Endothelial cell of umbilical vein (primary cell): ENCODE measurements at regions not wholly inside any gene's neighbourhood (a gene's known extent, or its start where the extent isn't known, plus 50 kb on each side); places are given as distances from the start of the nearest gene placed in this dataset.

Experiments
- BruUV-seq: library from RNA; stranded (reverse); fragments of 400-500 nt; replicated peaks from 2 replicates; lab custom pipeline; 2021; lab: Mats Ljungman, UMichigan
- CTCF ChIA-PET: fragments of 300-600, 350-600 bp; sonication (Branson Sonifier 250); formaldehyde crosslinking; loops from one replicate; lab custom pipeline; 2021; ENCODE audit warnings: antibody characterized with exemption, inconsistent platforms; lab: Charles Lee
- POLR2A ChIA-PET: fragments of 300-600, 350-600 bp; sonication (Branson Sonifier 250); formaldehyde crosslinking; loops from one replicate; lab custom pipeline; 2021; ENCODE audit warnings: antibody characterized with exemption, inconsistent platforms; lab: Charles Lee
- DNase-seq: peaks from one replicate; pipeline ENCODE4 v3.0.0-alpha.2; 2011; ENCODE audit warnings: low read depth, low spot score
- FAIRE-seq: peaks from 2 replicates; lab custom pipeline; 2011; peaks lifted over from hg19 to GRCh38; lab: Jason Lieb, UNC
- H2AFZ ChIP-seq: 2 replicates; pipeline ENCODE4 v1.6.0; 2012; ENCODE audit warnings: low read depth, low read length, control low read depth, inconsistent platforms
- H3K27ac ChIP-seq: 2 replicates; pipeline ENCODE4 v1.5.1; 2011; ENCODE audit warnings: low read depth, mild to moderate bottlenecking, control low read depth, low read length, moderate library complexity; ENCODE audit not compliant: insufficient read depth
- H3K27me3 ChIP-seq, 2 experiments: 2 replicates each; pipeline versions ENCODE4 v1.6.0 to v1.6.1; 2011; ENCODE audit warnings: low read length in 2 of 2, mixed read lengths in 1 of 2; ENCODE audit not compliant: control insufficient read depth in 2 of 2, insufficient read depth in 2 of 2
- H3K36me3 ChIP-seq, 2 experiments: 2 replicates in 1 of 2; 3 replicates in 1 of 2; pipeline ENCODE4 v1.5.1; 2011; ENCODE audit warnings: low read length in 2 of 2, mild to moderate bottlenecking in 1 of 2, moderate library complexity in 1 of 2; ENCODE audit not compliant: control insufficient read depth in 2 of 2, insufficient read depth in 2 of 2; ENCODE audit errors: extremely low read depth in 1 of 2
- H3K4me1 ChIP-seq: 3 replicates; pipeline ENCODE4 v1.5.1; 2011; ENCODE audit warnings: mild to moderate bottlenecking, low read length; ENCODE audit not compliant: control insufficient read depth, insufficient read depth; ENCODE audit errors: extremely low read depth
- H3K4me2 ChIP-seq: 2 replicates; pipeline ENCODE4 v1.6.1; 2011; ENCODE audit warnings: low read length, control low read depth, mixed read lengths; ENCODE audit not compliant: insufficient read depth
- H3K4me3 ChIP-seq, 3 experiments: fragments of 200-600 bp in 1 of 3; sonication (generic), shearing (Covaris generic) in 1 of 3; replicated peaks in 1 of 3; 2 replicates each; pipeline ENCODE4 v1.5.1; 2011 to 2016; ENCODE audit warnings: control low read depth in 3 of 3, low read length in 3 of 3, mild to moderate bottlenecking in 2 of 3, inconsistent platforms in 1 of 3, low read depth in 1 of 3, moderate library complexity in 1 of 3; ENCODE audit not compliant: insufficient read depth in 1 of 3
- H3K79me2 ChIP-seq: 2 replicates; pipeline ENCODE4 v1.6.0; 2012; ENCODE audit warnings: low read length, inconsistent platforms; ENCODE audit not compliant: control insufficient read depth, insufficient read depth
- H3K9ac ChIP-seq: replicated peaks from 2 replicates; pipeline ENCODE3; 2011; ENCODE audit warnings: low read length, control low read depth; ENCODE audit not compliant: insufficient read depth; ENCODE audit errors: extremely low read depth
- H3K9me1 ChIP-seq: replicated peaks from 3 replicates; pipeline ENCODE4 v1.6.0; 2011; ENCODE audit warnings: mild to moderate bottlenecking, low read length; ENCODE audit not compliant: control insufficient read depth, insufficient read depth; ENCODE audit errors: extremely low read depth
- H3K9me3 ChIP-seq: replicated peaks from 2 replicates; pipeline ENCODE4 v1.5.1; 2012; ENCODE audit warnings: low read length, inconsistent platforms; ENCODE audit not compliant: control insufficient read depth, insufficient read depth
- H4K20me1 ChIP-seq: replicated peaks from 2 replicates; pipeline ENCODE3; 2011; ENCODE audit warnings: mild to moderate bottlenecking, low read length; ENCODE audit not compliant: control insufficient read depth, insufficient read depth; ENCODE audit errors: extremely low read depth
- EZH2 ChIP-seq: IDR thresholded peaks from 2 replicates; pipeline ENCODE4 v1.6.1; 2012; ENCODE audit warnings: borderline replicate concordance, low read depth, mild to moderate bottlenecking, moderate library complexity, low read length, inconsistent platforms; ENCODE audit not compliant: severe bottlenecking
- FOS ChIP-seq: IDR thresholded peaks from 2 replicates; pipeline ENCODE4 v1.6.1; 2011; ENCODE audit warnings: mild to moderate bottlenecking, low read length, moderate library complexity, borderline replicate concordance; ENCODE audit not compliant: insufficient read depth
- GATA2 ChIP-seq: IDR thresholded peaks from 2 replicates; pipeline ENCODE4 v1.7.0; 2011; ENCODE audit warnings: low read depth, mild to moderate bottlenecking, moderate library complexity, mixed read lengths, low read length; ENCODE audit not compliant: insufficient read length, insufficient read depth
- JUN ChIP-seq: IDR thresholded peaks from 2 replicates; pipeline ENCODE4 v1.6.1; 2011; ENCODE audit warnings: borderline replicate concordance, low read depth; ENCODE audit not compliant: insufficient read length, insufficient read depth
- MYC ChIP-seq: IDR thresholded peaks from one replicate; pipeline ENCODE4 v1.6.1; 2011; ENCODE audit warnings: mild to moderate bottlenecking, low read depth, low read length
- POLR2A ChIP-seq: IDR thresholded peaks from 2 replicates; pipeline ENCODE4 v1.6.1; 2012; ENCODE audit warnings: low read depth, mild to moderate bottlenecking, control low read depth, low read length
- POLR2AphosphoS5 ChIP-seq: IDR thresholded peaks from 2 replicates; pipeline ENCODE4 v1.6.1; 2012; ENCODE audit warnings: low read depth, mild to moderate bottlenecking, control low read depth, low read length, moderate library complexity; ENCODE audit not compliant: insufficient read depth
- dilution Hi-C: fragments of 300-500 bp; cut with MboI; formaldehyde crosslinking; loops from one replicate; pipeline ENCODE4 v1.15.0; 2019; ENCODE audit warnings: low sequenced_read_pairs; ENCODE audit not compliant: extremely low pct_ligation_motif_present
- intact Hi-C: fragments of 100-400 bp; cut with micrococcal nuclease; formaldehyde crosslinking; loops from one replicate; pipeline ENCODE4 v1.10.0; 2022
- TF ChIP-seq, protein P1 (sequence below): IDR thresholded peaks from 2 replicates; pipeline ENCODE4 v1.6.1; 2011; ENCODE audit not compliant: insufficient read depth, insufficient read length
- TF ChIP-seq, protein P2 (sequence below), 2 donors: IDR thresholded peaks; 1 replicate in 1 of 2; 2 replicates in 1 of 2; pipeline ENCODE4 v1.5.1; 2011; ENCODE audit warnings: low read length in 2 of 2, mild to moderate bottlenecking in 2 of 2, moderate library complexity in 2 of 2, control low read depth in 1 of 2, inconsistent platforms in 1 of 2, low read depth in 1 of 2; ENCODE audit not compliant: insufficient read depth in 1 of 2; ENCODE audit errors: extremely low read depth in 1 of 2

DNA sequence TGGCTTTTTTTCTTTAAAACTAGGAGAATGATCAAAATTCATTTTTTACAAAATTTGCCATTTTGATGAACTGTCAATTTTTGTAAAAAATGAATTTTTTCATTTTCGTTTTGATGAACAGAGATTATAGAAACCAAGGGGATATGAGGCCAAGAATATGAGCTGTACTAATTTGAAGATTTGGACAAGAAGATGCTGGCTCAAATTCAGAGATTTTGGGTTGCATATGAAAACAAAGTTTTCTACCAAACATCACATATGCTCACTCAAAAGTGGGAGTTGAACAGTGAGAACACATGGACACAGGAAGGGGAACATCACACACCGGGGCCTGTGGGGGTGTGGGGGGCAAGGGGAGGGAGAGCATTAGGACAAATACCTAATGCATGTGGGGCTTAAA lies 230.7 kb downstream of the SNAPC1 start:
- intact Hi-C loops (no loop called here), dilution Hi-C loops (no loop called here)
- H3K9me3 ChIP-seq, result no peaks in the 10 kb centered on the region
- H3K9me1 ChIP-seq, result no peaks in the 10 kb centered on the region
- no peak overlapping the region for H3K9ac ChIP-seq
- H3K27ac ChIP-seq, result no peak overlapping the region
- H3K36me3 ChIP-seq, result no peaks in the 10 kb centered on the region
- H3K4me1 ChIP-seq, result no peaks in the 10 kb centered on the region
- FAIRE-seq (no peak), DNase-seq (no peak)
- H3K4me3 ChIP-seq, result no peak overlapping the region
- H2AFZ ChIP-seq, result no peak overlapping the region
- peaks cover 3 to 4% of the 10 kb centered on the region in 2 experiments for H3K27me3 ChIP-seq
- CTCF ChIA-PET, result no interaction called here
- POLR2A ChIA-PET, result no interaction called here
- H3K79me2 ChIP-seq, result no peaks in the 10 kb centered on the region
- no peaks in the 10 kb centered on the region for H4K20me1 ChIP-seq
- BruUV-seq, result no TSS peak
- no peak overlapping the region for H3K4me2 ChIP-seq
- TF ChIP-seq EZH2, result no peak
- TF ChIP-seq, protein P1, sequence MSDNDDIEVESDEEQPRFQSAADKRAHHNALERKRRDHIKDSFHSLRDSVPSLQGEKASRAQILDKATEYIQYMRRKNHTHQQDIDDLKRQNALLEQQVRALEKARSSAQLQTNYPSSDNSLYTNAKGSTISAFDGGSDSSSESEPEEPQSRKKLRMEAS, result no peak
- TF ChIP-seq POLR2A, result no peak
- no peak for TF ChIP-seq FOS
- TF ChIP-seq JUN, result no peak
- TF ChIP-seq, protein P2, sequence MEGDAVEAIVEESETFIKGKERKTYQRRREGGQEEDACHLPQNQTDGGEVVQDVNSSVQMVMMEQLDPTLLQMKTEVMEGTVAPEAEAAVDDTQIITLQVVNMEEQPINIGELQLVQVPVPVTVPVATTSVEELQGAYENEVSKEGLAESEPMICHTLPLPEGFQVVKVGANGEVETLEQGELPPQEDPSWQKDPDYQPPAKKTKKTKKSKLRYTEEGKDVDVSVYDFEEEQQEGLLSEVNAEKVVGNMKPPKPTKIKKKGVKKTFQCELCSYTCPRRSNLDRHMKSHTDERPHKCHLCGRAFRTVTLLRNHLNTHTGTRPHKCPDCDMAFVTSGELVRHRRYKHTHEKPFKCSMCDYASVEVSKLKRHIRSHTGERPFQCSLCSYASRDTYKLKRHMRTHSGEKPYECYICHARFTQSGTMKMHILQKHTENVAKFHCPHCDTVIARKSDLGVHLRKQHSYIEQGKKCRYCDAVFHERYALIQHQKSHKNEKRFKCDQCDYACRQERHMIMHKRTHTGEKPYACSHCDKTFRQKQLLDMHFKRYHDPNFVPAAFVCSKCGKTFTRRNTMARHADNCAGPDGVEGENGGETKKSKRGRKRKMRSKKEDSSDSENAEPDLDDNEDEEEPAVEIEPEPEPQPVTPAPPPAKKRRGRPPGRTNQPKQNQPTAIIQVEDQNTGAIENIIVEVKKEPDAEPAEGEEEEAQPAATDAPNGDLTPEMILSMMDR (IDR thresholded peaks at IDR 0.05; ENCODE audit: extremely low read depth in 1 of 2, insufficient read depth in 1 of 2, low read depth in 1 of 2, low read length in 2 of 2), result no peak
- TF ChIP-seq GATA2, result no peak
- no peak for TF ChIP-seq MYC
- no peak for TF ChIP-seq POLR2AphosphoS5
